Gastrocnemius medialis (tissue), 4 donors: ENCODE measurements at regions not wholly inside any gene's neighbourhood (a gene's known extent, or its start where the extent isn't known, plus 50 kb on each side); places are given as distances from the start of the nearest gene placed in this dataset.

Experiments
- POLR2A ChIP-seq, 2 donors: fragments of 450-650 bp; IDR thresholded peaks; one replicate each; pipeline ENCODE4 v1.6.1; 2017; ENCODE audit warnings: antibody characterized with exemption in 2 of 2, mild to moderate bottlenecking in 2 of 2, moderate library complexity in 2 of 2
- TF ChIP-seq, protein P1 (sequence below), 5 experiments: fragments of 450-650 bp in 3 of 5; fragments of 200-600 bp in 2 of 5; sonication (generic) in 2 of 5; IDR thresholded peaks in 4 of 5; conservative IDR thresholded peaks in 1 of 5; 1 replicate in 4 of 5; 2 replicates in 1 of 5; pipeline ENCODE4 v1.5.1; 2016 to 2019; ENCODE audit warnings: antibody characterized with exemption in 5 of 5, mild to moderate bottlenecking in 3 of 5, moderate library complexity in 3 of 5

DNA sequence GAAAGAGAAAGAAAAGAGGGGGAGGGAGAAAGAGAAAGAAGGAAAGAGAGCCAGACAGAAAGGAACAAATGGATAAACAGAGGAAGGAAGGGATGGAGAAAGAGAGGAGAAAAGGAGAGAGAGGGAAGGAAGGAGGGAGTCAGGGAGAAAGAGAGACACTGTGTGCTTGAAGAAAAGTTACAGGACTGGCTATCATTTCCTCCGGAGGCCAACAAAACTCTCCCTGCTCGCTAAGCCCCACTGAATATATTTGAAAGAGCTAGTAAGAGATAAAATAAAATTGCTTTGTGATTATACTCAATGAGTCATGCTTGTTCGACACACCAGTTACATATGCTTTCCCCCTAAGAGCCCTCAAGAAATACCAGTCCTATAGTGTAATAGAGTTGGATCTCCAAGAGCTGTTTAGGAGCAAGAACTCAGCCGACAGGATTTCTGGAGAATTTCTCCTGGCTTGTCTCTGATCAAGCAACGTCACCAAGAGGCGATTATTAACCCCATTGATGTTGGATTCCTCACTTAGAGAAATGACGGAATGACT is 102.2 kb downstream of the MXRA5 start:
- TF ChIP-seq POLR2A (IDR thresholded peaks at IDR 0.05): no peak
- TF ChIP-seq, protein P1, sequence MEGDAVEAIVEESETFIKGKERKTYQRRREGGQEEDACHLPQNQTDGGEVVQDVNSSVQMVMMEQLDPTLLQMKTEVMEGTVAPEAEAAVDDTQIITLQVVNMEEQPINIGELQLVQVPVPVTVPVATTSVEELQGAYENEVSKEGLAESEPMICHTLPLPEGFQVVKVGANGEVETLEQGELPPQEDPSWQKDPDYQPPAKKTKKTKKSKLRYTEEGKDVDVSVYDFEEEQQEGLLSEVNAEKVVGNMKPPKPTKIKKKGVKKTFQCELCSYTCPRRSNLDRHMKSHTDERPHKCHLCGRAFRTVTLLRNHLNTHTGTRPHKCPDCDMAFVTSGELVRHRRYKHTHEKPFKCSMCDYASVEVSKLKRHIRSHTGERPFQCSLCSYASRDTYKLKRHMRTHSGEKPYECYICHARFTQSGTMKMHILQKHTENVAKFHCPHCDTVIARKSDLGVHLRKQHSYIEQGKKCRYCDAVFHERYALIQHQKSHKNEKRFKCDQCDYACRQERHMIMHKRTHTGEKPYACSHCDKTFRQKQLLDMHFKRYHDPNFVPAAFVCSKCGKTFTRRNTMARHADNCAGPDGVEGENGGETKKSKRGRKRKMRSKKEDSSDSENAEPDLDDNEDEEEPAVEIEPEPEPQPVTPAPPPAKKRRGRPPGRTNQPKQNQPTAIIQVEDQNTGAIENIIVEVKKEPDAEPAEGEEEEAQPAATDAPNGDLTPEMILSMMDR (IDR thresholded peaks at IDR 0.05 in 4 of 5, conservative IDR thresholded peaks at IDR 0.05 in 1 of 5): no peak
